CD4-positive, alpha-beta memory T cell (primary cell): ENCODE measurements at regions not wholly inside any gene's neighbourhood (a gene's known extent, or its start where the extent isn't known, plus 50 kb on each side); places are given as distances from the start of the nearest gene placed in this dataset.

Source experiments
- CTCF ChIA-PET: fragments of 350-600 bp; sonication (Branson Sonifier 250); formaldehyde crosslinking; loops from one replicate; lab custom pipeline; 2021; ENCODE audit warnings: inconsistent platforms; ENCODE audit not compliant: partially characterized antibody; lab: Charles Lee
- POLR2A ChIA-PET: fragments of 350-600 bp; sonication (Branson Sonifier 250); formaldehyde crosslinking; loops from one replicate; lab custom pipeline; 2021; ENCODE audit not compliant: partially characterized antibody; lab: Charles Lee
- DNase-seq, 5 donors: peaks; one replicate each; pipeline versions ENCODE4 v3.0.0 to v3.0.0-alpha.2; 2020 to 2022; ENCODE audit warnings: mixed read lengths in 1 of 5
- H3K27ac ChIP-seq: one replicate; pipeline ENCODE4 v1.7.0; 2013; ENCODE audit warnings: low read depth, low read length
- H3K27me3 ChIP-seq: 2 replicates; pipeline ENCODE4 v1.7.0; 2013; ENCODE audit warnings: mild to moderate bottlenecking, low read length, moderate library complexity; ENCODE audit not compliant: insufficient read depth
- H3K36me3 ChIP-seq: 2 replicates; pipeline ENCODE4 v1.7.0; 2013; ENCODE audit warnings: mild to moderate bottlenecking, low read length, moderate library complexity; ENCODE audit not compliant: insufficient read depth
- H3K4me1 ChIP-seq: 2 replicates; pipeline ENCODE4 v1.7.0; 2013; ENCODE audit warnings: mild to moderate bottlenecking, low read length, moderate library complexity; ENCODE audit not compliant: insufficient read depth
- H3K4me3 ChIP-seq, 2 donors: one replicate each; pipeline ENCODE4 v1.7.0; 2013; ENCODE audit warnings: low read length in 2 of 2, mild to moderate bottlenecking in 1 of 2
- H3K9me3 ChIP-seq, 2 donors: one replicate each; pipeline ENCODE4 v1.7.0; 2013; ENCODE audit warnings: low read length in 2 of 2, control low read depth in 1 of 2; ENCODE audit not compliant: control insufficient read depth in 1 of 2
- H3K27ac Mint-ChIP-seq, 7 donors: one replicate each; pipeline ENCODE4 v1.8.0; 2020 to 2021; ENCODE audit warnings: mixed read lengths in 7 of 7, mild to moderate bottlenecking in 6 of 7, inconsistent platforms in 3 of 7, moderate library complexity in 3 of 7
- H3K27me3 Mint-ChIP-seq, 2 donors: one replicate each; pipeline ENCODE4 v1.8.0; 2020 to 2021; ENCODE audit warnings: mixed read lengths in 2 of 2
- H3K36me3 Mint-ChIP-seq, 2 donors: one replicate each; pipeline ENCODE4 v1.8.0; 2020 to 2021; ENCODE audit warnings: mixed read lengths in 2 of 2, inconsistent platforms in 1 of 2, mild to moderate bottlenecking in 1 of 2
- H3K4me1 Mint-ChIP-seq, 4 donors: one replicate each; pipeline ENCODE4 v1.8.0; 2020 to 2021; ENCODE audit warnings: mixed read lengths in 4 of 4, mild to moderate bottlenecking in 1 of 4
- H3K4me3 Mint-ChIP-seq, 8 donors: one replicate each; pipeline ENCODE4 v1.8.0; 2020 to 2021; ENCODE audit warnings: mixed read lengths in 8 of 8, mild to moderate bottlenecking in 7 of 8, moderate library complexity in 6 of 8, inconsistent platforms in 3 of 8
- H3K9me3 Mint-ChIP-seq, 8 donors: one replicate each; pipeline ENCODE4 v1.8.0; 2020 to 2021; ENCODE audit warnings: mixed read lengths in 8 of 8, mild to moderate bottlenecking in 5 of 8, inconsistent platforms in 3 of 8, moderate library complexity in 1 of 8
- intact Hi-C: fragments of 100-400 bp; cut with micrococcal nuclease; formaldehyde crosslinking; loops from one replicate; pipeline ENCODE4 v1.15.1; 2023

- peaks cover 0 to 18% (median 7%) of the 10 kb centered on the region in 8 donors for H3K9me3 Mint-ChIP-seq
- ChIA-PET CTCF (no interaction called here), POLR2A (no interaction called here)
- Histone ChIP-seq H3K36me3 (no peaks in the 10 kb centered on the region), H3K4me3 (no peak overlapping the region), H3K9me3 (no peaks in the 10 kb centered on the region), H3K27ac (no peak overlapping the region), H3K27me3 (no peaks in the 10 kb centered on the region), H3K4me1 (no peaks in the 10 kb centered on the region)
- DNase-seq, result no peak
- H3K4me3 Mint-ChIP-seq, result no peak overlapping the region
- H3K27me3 Mint-ChIP-seq, result no peaks in the 10 kb centered on the region
- intact Hi-C loops, result no loop called here
- H3K36me3 Mint-ChIP-seq, result no peaks in the 10 kb centered on the region
- H3K4me1 Mint-ChIP-seq, result no peaks in the 10 kb centered on the region
- no peak overlapping the region for H3K27ac Mint-ChIP-seq
These were observed 261.4 kb downstream of the CNTN3 start for GRCh38 chr3:74353039-74353438.

DNA sequence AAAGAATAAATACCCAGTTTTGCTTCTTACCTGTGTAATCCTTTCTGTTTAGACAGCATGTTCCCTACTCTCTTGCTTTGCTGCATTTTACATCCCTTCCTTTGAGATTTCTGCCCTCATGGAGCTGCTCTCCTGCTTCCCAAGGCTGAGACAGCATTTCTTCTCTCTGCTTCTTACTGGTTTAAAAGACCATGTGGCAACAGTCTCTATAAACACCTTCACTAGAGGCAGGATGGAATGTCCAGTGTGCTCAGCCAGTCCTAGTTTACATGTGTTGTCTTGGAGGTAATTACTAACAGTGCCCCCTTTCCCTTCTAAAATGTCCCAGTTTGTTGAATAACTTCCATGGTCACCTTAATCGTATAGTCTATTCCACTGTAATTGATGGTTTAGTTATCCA is 262.3 kb downstream of the CNTN3 start:
- DNase-seq, result no peak
- intact Hi-C loops, result no loop called here
- H3K27me3 Mint-ChIP-seq, result no peaks in the 10 kb centered on the region

GRCh38 chr3:74351213-74351612 is 263.2 kb downstream of the CNTN3 start:
- Histone ChIP-seq H3K36me3 (no peaks in the 10 kb centered on the region), H3K4me1 (no peaks in the 10 kb centered on the region), H3K4me3 (no peak overlapping the region), H3K9me3 (no peaks in the 10 kb centered on the region), H3K27me3 (no peaks in the 10 kb centered on the region), H3K27ac (no peak overlapping the region)
- ChIA-PET POLR2A (no interaction called here), CTCF (no interaction called here)
- no peaks in the 10 kb centered on the region for H3K27me3 Mint-ChIP-seq
- DNase-seq, result no peak
- H3K9me3 Mint-ChIP-seq, result peaks cover 0 to 16% (median 9%) of the 10 kb centered on the region in 8 donors
- H3K4me1 Mint-ChIP-seq, result no peaks in the 10 kb centered on the region
- H3K27ac Mint-ChIP-seq, result no peak overlapping the region
- H3K36me3 Mint-ChIP-seq, result no peaks in the 10 kb centered on the region
- intact Hi-C loops, result no loop called here
- H3K4me3 Mint-ChIP-seq, result no peak overlapping the region

More for the DNA sequence above, 262.3 kb downstream of the CNTN3 start:
- Histone ChIP-seq H3K9me3 (no peaks in the 10 kb centered on the region), H3K4me3 (no peak overlapping the region), H3K4me1 (no peaks in the 10 kb centered on the region), H3K36me3 (no peaks in the 10 kb centered on the region), H3K27ac (no peak overlapping the region), H3K27me3 (no peaks in the 10 kb centered on the region)
- Mint-ChIP-seq H3K27ac (no peak overlapping the region), H3K36me3 (no peaks in the 10 kb centered on the region), H3K4me1 (no peaks in the 10 kb centered on the region), H3K4me3 (no peak overlapping the region), H3K9me3 (peaks cover 0 to 14% (median 9%) of the 10 kb centered on the region in 8 donors)
- ChIA-PET POLR2A (no interaction called here), CTCF (no interaction called here)

- Mint-ChIP-seq H3K27me3 (no peaks in the 10 kb centered on the region), H3K4me1 (no peaks in the 10 kb centered on the region), H3K9me3 (peaks cover 2 to 21% (median 10%) of the 10 kb centered on the region in 8 donors), H3K36me3 (no peaks in the 10 kb centered on the region), H3K4me3 (no peak overlapping the region), H3K27ac (no peak overlapping the region)
- H3K4me1 ChIP-seq, result no peaks in the 10 kb centered on the region
- POLR2A ChIA-PET, result no interaction called here
- no peaks in the 10 kb centered on the region for H3K36me3 ChIP-seq
- no peak overlapping the region for H3K27ac ChIP-seq
- no peaks in the 10 kb centered on the region for H3K27me3 ChIP-seq
- CTCF ChIA-PET, result no interaction called here
- H3K4me3 ChIP-seq, result no peak overlapping the region
- no peak for DNase-seq
- intact Hi-C loops, result no loop called here
- H3K9me3 ChIP-seq, result no peaks in the 10 kb centered on the region
These were observed 265.4 kb downstream of the CNTN3 start for GRCh38 chr3:74349015-74349414.

DNA sequence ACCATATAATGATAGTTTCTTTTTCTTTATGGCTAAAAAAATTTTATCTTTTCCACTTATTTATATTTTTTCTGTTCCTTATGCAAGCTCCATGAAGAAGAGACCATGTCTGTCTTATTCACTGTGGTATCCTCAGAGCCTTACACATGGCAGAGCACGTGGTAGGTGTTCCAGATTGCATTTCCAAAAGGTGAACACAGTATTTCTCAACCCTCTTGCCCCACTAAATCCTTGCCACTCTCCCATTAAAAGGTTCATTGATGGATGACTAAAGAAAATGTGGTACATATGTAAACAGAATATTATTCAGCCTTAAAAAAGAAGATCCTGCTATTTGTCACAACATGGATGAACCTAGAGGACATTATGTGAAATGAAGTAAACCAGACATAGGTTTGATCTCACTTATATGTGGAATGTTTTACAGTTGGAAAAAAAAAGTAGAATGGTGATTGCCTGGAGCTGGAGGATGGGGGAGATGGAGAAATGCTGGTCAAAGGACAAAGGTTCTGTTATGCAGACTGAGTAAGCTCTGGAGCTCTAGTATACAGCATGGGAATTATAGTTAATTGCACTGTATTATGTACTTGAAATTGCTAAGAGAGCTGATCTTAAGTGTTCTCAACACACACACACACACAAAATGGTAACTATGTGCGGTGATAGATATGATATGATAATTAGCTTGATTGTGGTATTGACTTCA is 266.7 kb downstream of the CNTN3 start:
- no peaks in the 10 kb centered on the region for H3K4me1 ChIP-seq
- H3K27me3 ChIP-seq, result no peaks in the 10 kb centered on the region
- no peaks in the 10 kb centered on the region for H3K9me3 ChIP-seq
- H3K4me3 ChIP-seq, result no peak overlapping the region
- CTCF ChIA-PET, result no interaction called here
- Mint-ChIP-seq H3K27ac (no peak overlapping the region), H3K9me3 (peaks cover 5 to 16% (median 10%) of the 10 kb centered on the region in 8 donors), H3K4me1 (no peaks in the 10 kb centered on the region), H3K27me3 (no peaks in the 10 kb centered on the region), H3K36me3 (no peaks in the 10 kb centered on the region), H3K4me3 (no peak overlapping the region)
- H3K36me3 ChIP-seq, result no peaks in the 10 kb centered on the region
- POLR2A ChIA-PET, result no interaction called here
- intact Hi-C loops, result no loop called here
- no peak for DNase-seq
- H3K27ac ChIP-seq, result no peak overlapping the region

- ChIA-PET CTCF (no interaction called here), POLR2A (no interaction called here)
- Histone ChIP-seq H3K36me3 (no peaks in the 10 kb centered on the region), H3K4me3 (no peak overlapping the region), H3K4me1 (no peaks in the 10 kb centered on the region), H3K27ac (no peak overlapping the region), H3K27me3 (no peaks in the 10 kb centered on the region), H3K9me3 (no peaks in the 10 kb centered on the region)
- DNase-seq, result no peak
- Mint-ChIP-seq H3K9me3 (peaks cover 2 to 16% (median 8%) of the 10 kb centered on the region in 8 donors), H3K4me1 (no peaks in the 10 kb centered on the region), H3K27me3 (no peaks in the 10 kb centered on the region), H3K36me3 (no peaks in the 10 kb centered on the region), H3K4me3 (peak overlapping the region in 1 of 8 donors; percentile 55), H3K27ac (no peak overlapping the region)
- intact Hi-C loops, result no loop called here
These were observed 267.6 kb downstream of the CNTN3 start for GRCh38 chr3:74346896-74347295.

- Histone ChIP-seq H3K9me3 (no peaks in the 10 kb centered on the region), H3K4me1 (no peaks in the 10 kb centered on the region), H3K27me3 (no peaks in the 10 kb centered on the region), H3K27ac (no peak overlapping the region), H3K36me3 (no peaks in the 10 kb centered on the region), H3K4me3 (no peak overlapping the region)
- Mint-ChIP-seq H3K27me3 (no peaks in the 10 kb centered on the region), H3K9me3 (peaks cover 2 to 14% (median 6%) of the 10 kb centered on the region in 8 donors), H3K27ac (no peak overlapping the region), H3K36me3 (no peaks in the 10 kb centered on the region), H3K4me3 (no peak overlapping the region), H3K4me1 (no peaks in the 10 kb centered on the region)
- DNase-seq, result no peak
- ChIA-PET CTCF (no interaction called here), POLR2A (no interaction called here)
- intact Hi-C loops, result no loop called here
These were observed 268.8 kb downstream of the CNTN3 start for GRCh38 chr3:74345701-74346100.
